ENCODE measurements at regions not wholly inside any gene's neighbourhood (a gene's known extent, or its start where the extent isn't known, plus 50 kb on each side); places are given as distances from the start of the nearest gene placed in this dataset.

- DNase-seq (ENCODE audit: low spot score): no peak
- POLR2A ChIA-PET (ENCODE audit: low non-redundant PET): no interaction called here
- no peak for TF ChIP-seq CTCF (conservative IDR thresholded peaks at IDR 0.05; ENCODE audit: low read depth)
- no peak overlapping the region for H3K27ac ChIP-seq
- CTCF ChIA-PET: no interaction called here
These were observed 92.4 kb upstream of the ZNF800 start for GRCh38 chr7:127484954-127485353.

GRCh38 chr7:127478461-127478860 is 86.0 kb upstream of the ZNF800 start:
- ChIA-PET CTCF (no interaction called here), POLR2A (ENCODE audit: low non-redundant PET) (no interaction called here)
- DNase-seq (ENCODE audit: low spot score): no peak
- no peak for TF ChIP-seq CTCF (conservative IDR thresholded peaks at IDR 0.05; ENCODE audit: low read depth)
- no peak overlapping the region for H3K27ac ChIP-seq

- TF ChIP-seq CTCF (conservative IDR thresholded peaks at IDR 0.05; ENCODE audit: low read depth): no peak
- DNase-seq (ENCODE audit: low spot score): no peak
- no peak overlapping the region for H3K27ac ChIP-seq
- POLR2A ChIA-PET (ENCODE audit: low non-redundant PET): no interaction called here
- CTCF ChIA-PET: no interaction called here
These were observed 85.5 kb upstream of the ZNF800 start for GRCh38 chr7:127478024-127478355.

- no peak for TF ChIP-seq CTCF (conservative IDR thresholded peaks at IDR 0.05; ENCODE audit: low read depth)
- CTCF ChIA-PET: no interaction called here
- no peak for DNase-seq (ENCODE audit: low spot score)
- POLR2A ChIA-PET (ENCODE audit: low non-redundant PET): no interaction called here
- H3K27ac ChIP-seq: no peak overlapping the region
These were observed 85.0 kb upstream of the ZNF800 start for GRCh38 chr7:127477295-127478023.

GRCh38 chr7:127476618-127477017 is 84.1 kb upstream of the ZNF800 start:
- H3K27ac ChIP-seq: no peak overlapping the region
- DNase-seq (ENCODE audit: low spot score): no peak
- CTCF ChIA-PET: no interaction called here
- TF ChIP-seq CTCF (conservative IDR thresholded peaks at IDR 0.05; ENCODE audit: low read depth): no peak
- POLR2A ChIA-PET (ENCODE audit: low non-redundant PET): no interaction called here

GRCh38 chr7:127474457-127474856 is 81.9 kb upstream of the ZNF800 start:
- no peak overlapping the region for H3K27ac ChIP-seq
- POLR2A ChIA-PET (ENCODE audit: low non-redundant PET): no interaction called here
- CTCF ChIA-PET: interaction anchor here (0.6 to 1.2 kb wide), 2 partner anchors 40 to 562 kb away, joined by 3 read pairs; no protein-coding TSS in a partner anchor
- no peak for DNase-seq (ENCODE audit: low spot score)
- no peak for TF ChIP-seq CTCF (conservative IDR thresholded peaks at IDR 0.05; ENCODE audit: low read depth)

Data from RWPE1 (cell line).